ENCODE measurements at regions not wholly inside any gene's neighbourhood (a gene's known extent, or its start where the extent isn't known, plus 50 kb on each side); places are given as distances from the start of the nearest gene placed in this dataset.
A peak's percentile ranks its signal among the peaks of the same experiment; 100 is the strongest.
"Not testable (repeated sequence)": the region's sequence is repeated elsewhere in the genome, so short reads cannot be mapped to it uniquely, and the experiment has no call there.

DNA sequence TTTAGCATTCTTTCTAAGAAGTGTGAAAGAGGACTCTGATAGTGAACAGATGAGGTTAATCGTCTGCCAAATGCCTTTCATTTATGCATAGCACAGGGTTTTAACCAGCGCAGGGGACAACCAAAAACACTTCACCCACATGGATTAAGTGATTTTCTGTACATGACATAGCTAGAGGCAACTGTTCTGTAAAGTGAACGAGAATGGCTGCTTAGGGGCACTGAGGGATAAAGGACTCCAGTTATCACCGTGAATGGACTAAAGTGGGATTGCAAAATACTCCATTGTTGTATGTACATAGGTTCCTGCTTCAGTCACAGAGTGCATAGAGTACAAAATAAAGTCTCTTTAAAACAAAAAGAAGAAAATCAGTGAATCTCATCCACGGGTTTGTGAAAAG lies 456.8 kb downstream of the DMAC1 start:
- DNase-seq (ENCODE audit: low read depth) = no peak

GRCh38 chr9:7342229-7342628 lies 457.3 kb downstream of the DMAC1 start:
- no peak for DNase-seq (ENCODE audit: low read depth)

GRCh38 chr9:7341571-7341970 lies 458.0 kb downstream of the DMAC1 start:
- DNase-seq (ENCODE audit: low read depth) = no peak

DNA sequence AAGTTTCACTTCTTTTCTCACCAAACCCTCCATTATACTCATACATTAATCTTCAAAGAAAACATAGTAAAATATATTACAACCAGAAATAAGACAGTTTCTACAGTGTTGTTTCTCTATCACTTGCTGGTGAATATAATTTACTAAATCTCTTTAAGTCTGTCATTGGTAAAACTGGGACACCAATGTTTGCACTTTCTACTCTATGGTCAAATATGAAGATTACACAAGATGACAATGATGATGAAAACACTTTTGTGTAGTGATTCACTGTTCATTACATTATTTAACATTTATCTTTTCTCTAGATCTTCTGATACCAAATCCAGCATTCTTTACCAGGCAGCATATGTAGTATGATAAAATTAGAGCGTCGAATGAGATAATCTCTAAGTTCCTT lies 459.1 kb downstream of the DMAC1 start:
- no peak for DNase-seq (ENCODE audit: low read depth)

GRCh38 chr9:7338586-7339281 lies 460.8 kb downstream of the DMAC1 start:
- DNase-seq (ENCODE audit: low read depth) = no peak

DNA sequence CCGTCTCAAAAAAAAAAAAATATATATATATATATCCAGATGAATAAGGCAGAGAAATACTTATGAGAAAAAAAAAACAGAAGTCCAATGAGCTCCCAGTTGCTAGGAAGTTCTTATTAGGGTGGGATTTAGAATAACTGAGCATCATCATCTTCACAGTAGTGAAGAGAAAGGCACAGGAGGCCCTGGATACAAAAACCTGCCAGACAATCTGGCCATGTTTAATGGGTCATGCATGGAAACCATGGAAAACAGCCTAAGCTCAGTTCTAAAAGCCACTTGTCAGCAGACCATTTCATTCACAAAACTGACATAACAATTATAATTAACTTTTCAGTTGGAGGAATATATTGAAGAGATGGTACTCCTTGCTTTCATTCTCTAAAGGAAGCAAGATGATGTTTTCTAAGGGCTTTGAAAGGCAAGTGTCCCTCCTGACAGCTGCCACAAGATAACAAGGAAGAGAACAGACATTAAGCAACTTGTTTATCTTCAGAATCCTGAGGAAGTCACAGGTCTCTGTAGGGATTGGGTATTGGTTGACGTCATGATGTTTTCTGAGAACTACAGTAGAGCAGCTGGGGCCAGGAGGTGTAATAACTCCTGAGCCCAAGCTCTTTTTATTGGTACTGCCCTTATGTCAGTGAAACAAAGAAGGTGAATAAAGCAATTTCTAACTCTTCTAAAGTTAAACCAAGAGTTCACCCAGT lies 463.1 kb downstream of the DMAC1 start:
- DNase-seq (ENCODE audit: low read depth) = no peak

DNA sequence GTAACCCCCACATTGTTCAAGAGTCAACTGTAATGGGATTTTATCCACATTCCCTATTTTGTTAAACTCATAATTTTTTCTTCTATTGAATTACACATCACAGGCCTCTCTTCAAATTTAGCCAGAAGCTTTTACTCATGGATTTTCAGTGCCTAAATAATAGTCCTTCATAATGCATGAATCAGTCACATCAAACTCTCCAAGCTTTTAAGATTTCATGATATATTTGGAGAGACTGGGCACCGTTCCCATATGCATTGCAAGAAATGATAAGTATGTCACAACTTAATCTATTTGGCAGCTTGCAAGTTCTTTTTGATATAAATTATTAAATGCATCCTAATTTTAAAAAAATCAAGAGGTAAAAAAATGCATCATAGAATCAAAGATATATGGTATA lies 465.9 kb downstream of the DMAC1 start:
- DNase-seq (ENCODE audit: low read depth) = no peak

- DNase-seq (ENCODE audit: low read depth) = no peak
These were observed 466.8 kb downstream of the DMAC1 start for GRCh38 chr9:7332780-7333179.

- DNase-seq (ENCODE audit: low read depth) = no peak
These were observed 471.1 kb downstream of the DMAC1 start for GRCh38 chr9:7328453-7328852.

GRCh38 chr9:7325995-7326394 lies 473.6 kb downstream of the DMAC1 start:
- peak; percentile 30 for DNase-seq (ENCODE audit: low read depth)

DNA sequence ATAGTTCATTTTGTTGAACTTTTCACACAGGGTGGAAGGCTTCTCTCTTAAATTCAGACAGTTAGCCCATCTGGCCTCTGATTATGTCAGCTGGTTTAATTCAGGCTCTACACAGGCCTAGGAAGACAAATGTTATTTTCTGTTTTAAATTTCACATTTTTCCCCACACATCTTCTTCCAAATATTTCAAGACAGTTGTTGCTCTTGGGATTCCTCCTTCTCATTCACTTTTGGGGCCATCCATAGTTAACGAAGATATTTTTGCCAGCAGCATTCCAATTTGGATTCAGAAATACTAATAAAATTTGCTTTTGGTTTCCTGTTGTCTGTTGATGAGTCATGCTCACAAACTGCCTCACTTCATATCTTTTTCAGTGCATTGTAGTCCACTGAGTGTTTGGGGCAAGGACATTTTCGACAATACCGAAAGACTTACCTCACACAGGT lies 475.4 kb downstream of the DMAC1 start:
- peak; percentile 41 for DNase-seq (ENCODE audit: low read depth)

- DNase-seq (ENCODE audit: low read depth) = no peak
These were observed 478.7 kb downstream of the DMAC1 start for GRCh38 chr9:7320841-7321240.

DNA sequence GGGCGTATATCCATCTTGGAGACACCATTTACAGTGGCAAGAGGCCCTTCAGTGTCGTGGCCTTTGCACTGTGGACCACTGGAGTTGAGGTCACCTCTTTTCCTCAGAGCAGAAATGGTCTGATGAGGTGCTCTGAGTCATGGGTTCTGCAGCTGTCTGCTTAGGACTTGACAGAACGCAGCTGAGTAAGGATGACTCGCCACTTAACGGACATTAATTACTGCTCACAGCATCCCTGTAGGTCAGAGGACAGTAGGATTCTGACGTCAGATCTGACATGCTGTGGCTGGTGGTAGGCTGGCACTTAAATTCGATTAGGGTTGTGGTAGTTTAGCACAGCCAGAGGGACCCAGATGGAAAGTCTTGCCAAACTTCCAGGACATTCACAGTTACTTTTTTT lies 479.4 kb downstream of the DMAC1 start:
- DNase-seq (ENCODE audit: low read depth) = peak; percentile 90

DNA sequence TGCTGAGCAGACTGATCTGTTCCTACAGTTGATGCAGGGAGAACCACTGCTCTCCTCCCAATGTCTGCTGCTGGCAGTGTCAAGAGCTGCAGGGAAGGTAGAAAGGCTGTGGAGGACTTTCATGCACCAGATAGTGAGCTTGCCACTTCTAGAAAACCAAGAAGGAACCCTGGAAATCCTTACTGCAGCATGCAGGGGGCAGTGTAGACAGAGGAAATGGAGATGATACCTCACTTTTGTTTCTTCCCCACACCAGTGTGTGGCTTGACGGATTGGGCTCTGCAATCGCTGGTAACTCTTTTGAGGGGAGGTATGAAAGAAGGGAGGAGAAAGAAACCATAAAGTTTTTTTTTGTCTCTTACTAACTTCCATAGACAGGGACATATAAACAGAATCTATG lies 480.7 kb downstream of the DMAC1 start:
- DNase-seq (ENCODE audit: low read depth) = no peak

DNA sequence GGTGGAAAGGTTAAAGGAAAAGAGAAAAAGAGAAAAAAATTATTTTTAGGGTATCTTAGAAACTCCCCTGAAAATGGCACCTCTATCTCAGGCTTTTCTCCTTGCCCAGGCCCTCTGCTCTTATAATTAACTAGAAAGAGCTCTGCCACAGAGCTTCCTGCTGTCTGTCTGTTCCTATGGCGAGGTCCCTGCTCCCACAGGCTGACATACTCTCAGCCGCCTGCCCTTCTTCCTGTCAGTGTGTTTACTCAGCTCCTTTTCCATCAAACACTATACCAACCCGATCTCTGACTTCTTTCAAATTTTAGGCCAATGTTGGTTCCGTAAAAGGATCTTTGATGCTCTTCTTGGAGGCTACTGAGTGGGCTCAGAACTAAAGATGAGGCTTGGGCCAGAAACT lies 482.6 kb downstream of the DMAC1 start:
- DNase-seq (ENCODE audit: low read depth) = no peak

DNA sequence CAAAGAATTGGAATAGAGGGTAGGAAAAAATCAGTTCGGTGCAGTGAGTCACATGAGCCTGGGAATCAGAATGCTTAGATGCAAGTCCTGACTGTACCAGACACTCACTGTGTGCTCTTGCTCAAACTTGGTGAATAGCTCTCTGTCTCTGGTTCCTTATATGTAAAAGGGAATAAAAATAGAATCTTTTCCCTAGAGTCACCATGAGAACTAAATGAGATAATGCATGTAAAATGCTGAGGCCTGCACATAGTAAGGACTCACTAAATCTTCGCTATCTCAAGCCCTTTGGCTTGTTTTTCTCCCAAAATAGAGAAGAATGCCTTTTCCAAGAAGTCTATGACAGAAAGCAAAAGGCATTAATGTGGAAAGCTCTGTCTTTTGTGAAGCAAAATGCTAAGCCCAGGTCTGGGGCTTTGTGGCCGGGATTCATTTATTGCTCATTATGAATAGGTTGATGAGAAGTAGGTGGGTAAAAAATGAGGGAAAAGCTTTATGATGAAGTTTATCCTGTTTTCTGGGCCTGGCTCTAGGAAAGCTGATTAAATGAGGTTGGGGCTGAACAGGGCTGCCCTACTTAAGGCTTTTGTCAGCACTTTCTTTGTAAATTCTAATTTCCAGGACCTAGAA lies 483.3 kb downstream of the DMAC1 start:
- DNase-seq (ENCODE audit: low read depth) = no peak

DNA sequence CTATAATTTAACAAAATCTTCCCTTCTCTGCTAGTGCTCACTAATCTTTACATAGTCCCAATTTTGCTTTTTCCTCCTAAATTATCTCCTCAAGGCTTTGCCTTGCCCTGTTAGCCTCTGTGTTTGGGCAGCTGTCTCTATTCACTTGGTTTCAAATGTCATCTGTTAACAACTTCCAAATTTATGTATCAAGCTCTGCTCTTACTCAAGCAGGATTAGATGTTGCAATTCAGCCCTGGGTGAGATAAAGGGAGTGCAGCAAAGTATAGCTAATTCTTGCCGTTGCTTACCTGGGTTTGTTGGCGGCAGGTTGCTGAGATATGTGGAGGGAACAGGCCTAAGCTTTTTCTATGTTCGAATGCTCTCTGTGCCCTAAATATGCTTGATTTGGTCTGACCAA lies 483.8 kb downstream of the DMAC1 start:
- DNase-seq (ENCODE audit: low read depth) = no peak

- no peak for DNase-seq (ENCODE audit: low read depth)
These were observed 484.5 kb downstream of the DMAC1 start for GRCh38 chr9:7315116-7315515.

DNA sequence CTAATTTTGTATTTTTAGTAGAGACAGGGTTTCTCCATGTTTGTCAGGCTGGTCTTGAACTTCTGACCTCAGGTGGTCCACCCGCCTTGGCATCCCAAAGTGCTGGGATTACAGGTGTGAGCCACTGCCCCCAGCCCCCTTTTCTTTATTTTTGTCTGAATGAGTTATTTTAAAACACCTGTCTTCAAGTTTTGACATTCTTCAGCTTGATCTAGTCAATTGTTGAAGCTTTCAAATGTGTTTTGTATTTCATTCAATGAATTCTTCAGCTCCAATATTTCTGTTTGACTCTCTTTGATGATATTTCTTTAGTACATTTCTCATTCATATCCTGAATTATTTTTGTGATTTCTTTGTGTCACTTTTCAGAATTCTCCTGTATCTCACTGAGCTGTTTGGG lies 486.2 kb downstream of the DMAC1 start:
- DNase-seq (ENCODE audit: low read depth) = no peak

GRCh38 chr9:7309051-7309450 lies 490.5 kb downstream of the DMAC1 start:
- DNase-seq (ENCODE audit: low read depth) = not testable (repeated sequence)

DNA sequence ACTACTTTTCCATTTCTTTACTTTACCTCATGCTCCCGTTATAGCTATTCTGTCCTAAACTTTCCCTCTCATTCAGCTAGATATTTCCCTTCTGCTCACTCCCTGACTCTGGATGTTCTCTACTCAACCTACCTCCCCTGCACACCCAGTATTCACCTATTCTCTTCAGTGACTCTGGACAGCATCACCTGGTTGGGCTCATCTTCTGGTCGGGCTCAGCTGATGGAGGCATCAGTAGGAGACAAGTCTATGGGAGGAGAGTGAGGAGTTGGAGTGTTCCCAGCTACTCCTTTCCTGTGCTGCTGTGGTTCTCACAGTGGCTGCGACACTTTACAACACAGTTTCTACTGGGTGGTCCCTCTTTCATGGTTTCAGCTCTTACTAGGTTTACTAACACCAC lies 493.9 kb downstream of the DMAC1 start:
- DNase-seq (ENCODE audit: low read depth) = no peak

GRCh38 chr9:7304627-7304995 lies 495.0 kb downstream of the DMAC1 start:
- no peak for DNase-seq (ENCODE audit: low read depth)

- no peak for DNase-seq (ENCODE audit: low read depth)
These were observed 495.5 kb downstream of the DMAC1 start for GRCh38 chr9:7303907-7304626.
